ENCODE measurements at regions not wholly inside any gene's neighbourhood (a gene's known extent, or its start where the extent isn't known, plus 50 kb on each side); places are given as distances from the start of the nearest gene placed in this dataset.

DNA sequence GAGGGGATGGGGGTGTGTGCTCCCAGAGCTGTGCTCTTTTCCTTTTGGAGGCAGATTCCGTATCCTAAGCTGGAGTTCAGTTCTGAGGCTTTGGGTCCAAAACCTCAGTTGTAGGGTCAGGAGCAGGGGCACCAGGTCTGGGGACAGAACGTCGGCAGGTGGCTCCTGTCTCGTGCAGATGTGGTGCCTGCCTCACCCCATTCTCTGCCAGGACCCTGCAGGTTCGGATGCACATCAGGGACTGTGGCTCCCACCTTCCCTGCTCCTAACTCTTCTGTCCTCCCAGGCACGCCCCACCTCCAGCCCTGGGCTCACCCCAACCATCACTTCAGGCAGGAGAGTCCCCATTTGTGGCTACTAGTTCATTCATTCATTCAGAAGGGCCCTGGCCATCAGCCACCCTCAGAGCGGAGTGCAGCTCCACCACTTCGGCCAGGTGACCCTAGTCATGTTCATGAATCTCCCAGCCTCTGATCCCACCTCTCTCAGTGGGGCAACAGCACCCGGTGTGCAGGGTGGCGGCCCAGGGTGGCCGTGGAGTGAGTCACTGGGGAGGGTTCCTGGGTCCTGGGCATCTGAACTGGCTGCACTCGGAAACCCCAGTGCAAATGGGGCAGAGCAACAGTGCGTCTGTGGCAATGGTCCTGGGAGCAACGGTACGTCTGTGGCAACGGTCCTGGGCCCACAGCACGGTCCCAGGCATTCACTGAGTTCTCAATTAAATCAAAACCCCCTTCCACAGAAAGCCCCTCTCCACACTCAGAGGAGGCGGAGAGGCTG is 100.8 kb upstream of the FAM20C start:
- TF ChIP-seq GATA2 (IDR thresholded peaks at IDR 0.05; ENCODE audit: low read depth, low read length) (no peak), GATA3 (IDR thresholded peaks at IDR 0.05; ENCODE audit: low read depth, low read length) (no peak)

GRCh38 chr7:92231-92674 is 100.1 kb upstream of the FAM20C start:
- TF ChIP-seq GATA2 (IDR thresholded peaks at IDR 0.05; ENCODE audit: low read depth, low read length) (no peak), GATA3 (IDR thresholded peaks at IDR 0.05; ENCODE audit: low read depth, low read length) (no peak)

GRCh38 chr7:92888-93672 is 99.3 kb upstream of the FAM20C start:
- TF ChIP-seq GATA3 (IDR thresholded peaks at IDR 0.05; ENCODE audit: low read depth, low read length) (no peak), GATA2 (IDR thresholded peaks at IDR 0.05; ENCODE audit: low read depth, low read length) (no peak)

GRCh38 chr7:94251-94801 is 98.0 kb upstream of the FAM20C start:
- TF ChIP-seq GATA3 (IDR thresholded peaks at IDR 0.05; ENCODE audit: low read depth, low read length) = no peak
- TF ChIP-seq GATA2 (IDR thresholded peaks at IDR 0.05; ENCODE audit: low read depth, low read length) = no peak

- no peak for TF ChIP-seq GATA3 (IDR thresholded peaks at IDR 0.05; ENCODE audit: low read depth, low read length)
- no peak for TF ChIP-seq GATA2 (IDR thresholded peaks at IDR 0.05; ENCODE audit: low read depth, low read length)
These were observed 97.0 kb upstream of the FAM20C start for GRCh38 chr7:95180-95862.

GRCh38 chr7:95863-96260 is 96.5 kb upstream of the FAM20C start:
- no peak for TF ChIP-seq GATA2 (IDR thresholded peaks at IDR 0.05; ENCODE audit: low read depth, low read length)
- no peak for TF ChIP-seq GATA3 (IDR thresholded peaks at IDR 0.05; ENCODE audit: low read depth, low read length)

DNA sequence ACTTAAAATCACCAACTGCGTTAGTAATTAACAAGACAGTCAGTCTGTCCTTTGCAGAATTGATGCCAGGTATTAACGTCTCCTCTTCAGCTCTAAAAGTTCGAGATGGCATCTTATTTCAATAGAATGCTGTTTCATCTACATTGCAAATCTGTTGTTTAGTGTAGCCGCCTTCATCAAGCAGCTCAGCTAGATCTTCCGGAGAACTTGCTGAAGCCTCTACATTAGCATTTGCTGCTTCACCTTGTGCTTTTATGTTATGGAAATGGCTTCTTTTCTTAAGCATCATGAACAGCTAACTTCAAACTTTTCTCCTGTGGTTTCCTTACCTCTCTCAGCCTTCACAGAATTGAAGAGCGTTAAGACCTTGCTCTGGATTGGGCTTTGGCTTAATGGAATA is 95.5 kb upstream of the FAM20C start:
- no peak for TF ChIP-seq GATA2 (IDR thresholded peaks at IDR 0.05; ENCODE audit: low read depth, low read length)
- TF ChIP-seq GATA3 (IDR thresholded peaks at IDR 0.05; ENCODE audit: low read depth, low read length) = no peak

- TF ChIP-seq GATA3 (IDR thresholded peaks at IDR 0.05; ENCODE audit: low read depth, low read length) (no peak), GATA2 (IDR thresholded peaks at IDR 0.05; ENCODE audit: low read depth, low read length) (no peak)
These were observed 95.0 kb upstream of the FAM20C start for GRCh38 chr7:97310-97841.

DNA sequence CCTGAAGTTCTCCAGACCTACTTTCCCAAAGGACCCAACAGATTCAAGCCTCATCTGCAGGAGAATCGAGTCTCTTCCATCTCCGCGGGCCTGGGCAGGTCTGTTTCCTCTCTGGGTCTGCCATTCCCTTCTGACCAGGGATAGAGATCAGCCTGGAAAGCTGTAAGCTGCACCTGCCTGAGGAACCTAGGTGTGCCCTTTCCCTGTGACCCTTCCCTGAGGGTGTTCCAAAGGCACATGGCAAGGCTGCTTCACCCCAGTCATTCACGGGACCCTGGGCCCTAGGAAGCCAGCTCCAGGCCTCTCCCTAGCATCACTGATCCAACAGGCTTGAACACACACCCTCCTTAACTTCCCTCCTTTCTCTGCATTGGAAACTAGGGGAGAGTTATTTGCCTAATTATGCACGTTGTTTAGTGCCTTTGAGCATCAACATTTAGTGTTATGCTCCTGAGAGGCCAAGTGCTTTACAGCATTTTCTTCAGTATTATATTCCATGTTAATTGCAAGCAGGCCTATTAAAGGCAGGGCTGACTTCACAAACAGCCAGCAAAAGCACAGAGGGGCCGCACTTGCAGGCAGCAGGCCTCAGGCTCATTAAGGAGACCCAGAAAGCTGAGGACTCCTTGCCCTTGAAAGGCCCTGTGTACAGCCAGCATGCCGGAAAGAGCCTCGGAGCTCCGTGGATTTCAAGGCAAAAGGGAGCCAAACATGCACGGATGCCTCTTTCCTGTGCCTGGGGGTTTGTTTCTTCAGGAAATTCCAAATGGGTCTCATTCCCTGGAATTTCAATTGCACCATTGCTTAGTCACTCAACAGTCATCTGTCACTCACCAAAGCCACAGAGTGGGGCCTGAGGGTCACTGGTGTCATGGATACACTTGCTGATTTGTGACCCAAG is 91.0 kb upstream of the FAM20C start:
- no peak for TF ChIP-seq GATA2 (IDR thresholded peaks at IDR 0.05; ENCODE audit: low read depth, low read length)
- no peak for TF ChIP-seq GATA3 (IDR thresholded peaks at IDR 0.05; ENCODE audit: low read depth, low read length)

DNA sequence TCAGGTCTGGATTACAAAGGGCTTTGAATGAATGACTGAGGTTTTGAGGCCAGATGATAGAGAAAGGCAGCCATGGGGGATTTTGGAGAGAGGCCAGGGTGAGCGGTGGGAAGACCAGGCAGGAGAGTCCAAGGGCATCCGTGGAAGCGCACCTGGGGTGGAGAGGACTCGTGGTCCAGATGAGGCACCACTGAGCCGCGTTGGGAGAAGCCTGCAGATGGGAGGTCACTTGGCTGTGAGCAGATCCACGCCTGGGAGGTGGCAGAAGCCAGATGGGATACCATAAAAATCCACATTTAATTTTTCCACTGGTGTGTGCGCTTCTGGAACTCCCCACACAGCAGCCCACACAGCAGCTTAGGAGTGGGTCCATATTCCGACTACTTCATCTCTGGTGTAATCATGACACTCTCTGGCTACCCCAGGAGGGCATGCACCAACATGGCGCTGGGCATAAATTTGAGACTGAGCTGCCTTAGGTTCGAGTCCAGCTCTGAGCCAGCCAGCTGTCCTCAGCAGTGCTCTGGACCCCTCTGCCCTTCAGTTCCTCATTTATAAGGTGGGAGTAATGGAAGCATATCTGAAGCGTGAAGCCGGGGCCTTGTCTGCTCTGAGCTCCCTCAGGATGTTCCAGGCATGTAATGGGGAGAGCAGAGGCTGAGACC is 90.2 kb upstream of the FAM20C start:
- TF ChIP-seq GATA2 (IDR thresholded peaks at IDR 0.05; ENCODE audit: low read depth, low read length) (no peak), GATA3 (IDR thresholded peaks at IDR 0.05; ENCODE audit: low read depth, low read length) (no peak)

DNA sequence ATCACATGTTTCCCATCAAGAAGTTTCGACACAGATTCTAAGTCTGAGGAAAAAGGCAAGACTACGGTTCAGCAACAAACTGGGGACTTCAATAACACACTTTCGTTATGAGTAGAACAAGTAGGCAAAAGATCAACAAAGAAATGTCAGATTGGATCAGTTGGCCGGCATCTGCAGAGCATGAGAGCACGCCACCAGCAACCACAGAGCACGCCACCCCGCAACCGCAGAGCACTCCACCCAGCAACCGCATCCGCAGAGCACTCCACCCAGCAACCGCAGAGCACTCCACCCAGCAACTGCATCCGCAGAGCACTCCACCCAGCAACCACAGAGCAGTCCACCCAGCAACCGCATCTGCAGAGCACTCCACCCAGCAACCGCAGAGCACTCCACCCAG is 89.7 kb upstream of the FAM20C start:
- TF ChIP-seq GATA3 (IDR thresholded peaks at IDR 0.05; ENCODE audit: low read depth, low read length) (no peak), GATA2 (IDR thresholded peaks at IDR 0.05; ENCODE audit: low read depth, low read length) (no peak)

DNA sequence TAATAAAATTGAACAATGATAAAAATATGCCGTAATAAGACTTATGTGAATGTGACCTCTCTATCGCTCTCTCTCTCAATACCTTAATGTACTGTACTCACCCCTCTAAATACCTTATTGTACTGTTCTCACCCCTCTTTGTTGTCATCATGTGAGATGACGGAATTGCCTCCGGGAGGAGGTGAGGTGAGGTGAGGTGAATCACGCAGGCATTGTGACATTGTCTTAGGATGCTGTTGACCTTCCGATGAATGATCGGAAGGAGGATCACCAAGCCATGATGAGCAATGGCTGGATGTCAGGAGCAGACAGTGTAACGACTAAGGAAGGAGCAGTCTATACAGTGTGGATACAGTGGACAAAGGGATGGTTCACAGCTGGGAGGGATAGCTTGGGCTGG is 87.4 kb upstream of the FAM20C start:
- no peak for TF ChIP-seq GATA2 (IDR thresholded peaks at IDR 0.05; ENCODE audit: low read depth, low read length)
- no peak for TF ChIP-seq GATA3 (IDR thresholded peaks at IDR 0.05; ENCODE audit: low read depth, low read length)
